ENCODE measurements at regions not wholly inside any gene's neighbourhood (a gene's known extent, or its start where the extent isn't known, plus 50 kb on each side); places are given as distances from the start of the nearest gene placed in this dataset.

- Histone ChIP-seq H3K27me3 (no peaks in the 10 kb centered on the region), H3K4me1 (no peaks in the 10 kb centered on the region), H3K9me3 (no peaks in the 10 kb centered on the region), H3K36me3 (no peaks in the 10 kb centered on the region), H3K4me3 (no peak overlapping the region), H3K9ac (ENCODE audit: low read depth in 2 of 2, low read length in 2 of 2) (no peak overlapping the region), H3K27ac (no peak overlapping the region)
- intact Hi-C loops (cut with DNase I): no loop called here
- TF ChIP-seq, protein P1, sequence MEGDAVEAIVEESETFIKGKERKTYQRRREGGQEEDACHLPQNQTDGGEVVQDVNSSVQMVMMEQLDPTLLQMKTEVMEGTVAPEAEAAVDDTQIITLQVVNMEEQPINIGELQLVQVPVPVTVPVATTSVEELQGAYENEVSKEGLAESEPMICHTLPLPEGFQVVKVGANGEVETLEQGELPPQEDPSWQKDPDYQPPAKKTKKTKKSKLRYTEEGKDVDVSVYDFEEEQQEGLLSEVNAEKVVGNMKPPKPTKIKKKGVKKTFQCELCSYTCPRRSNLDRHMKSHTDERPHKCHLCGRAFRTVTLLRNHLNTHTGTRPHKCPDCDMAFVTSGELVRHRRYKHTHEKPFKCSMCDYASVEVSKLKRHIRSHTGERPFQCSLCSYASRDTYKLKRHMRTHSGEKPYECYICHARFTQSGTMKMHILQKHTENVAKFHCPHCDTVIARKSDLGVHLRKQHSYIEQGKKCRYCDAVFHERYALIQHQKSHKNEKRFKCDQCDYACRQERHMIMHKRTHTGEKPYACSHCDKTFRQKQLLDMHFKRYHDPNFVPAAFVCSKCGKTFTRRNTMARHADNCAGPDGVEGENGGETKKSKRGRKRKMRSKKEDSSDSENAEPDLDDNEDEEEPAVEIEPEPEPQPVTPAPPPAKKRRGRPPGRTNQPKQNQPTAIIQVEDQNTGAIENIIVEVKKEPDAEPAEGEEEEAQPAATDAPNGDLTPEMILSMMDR (IDR thresholded peaks at IDR 0.05): no peak
- no peak for DNase-seq
Measured at GRCh38 chr2:172153156-172153555, 50.5 kb upstream of the DLX2 start.

GRCh38 chr2:172153757-172154156, 51.1 kb upstream of the DLX2 start:
- Histone ChIP-seq H3K9ac (ENCODE audit: low read depth in 2 of 2, low read length in 2 of 2) (no peak overlapping the region), H3K27me3 (no peaks in the 10 kb centered on the region), H3K4me1 (no peaks in the 10 kb centered on the region), H3K9me3 (no peaks in the 10 kb centered on the region), H3K27ac (no peak overlapping the region), H3K36me3 (no peaks in the 10 kb centered on the region), H3K4me3 (no peak overlapping the region)
- TF ChIP-seq, protein P1 (IDR thresholded peaks at IDR 0.05): no peak
- intact Hi-C loops (cut with DNase I): no loop called here
- no peak for DNase-seq

GRCh38 chr2:172155752-172156151, 53.1 kb upstream of the DLX2 start:
- H3K27ac ChIP-seq: no peak overlapping the region
- H3K36me3 ChIP-seq: no peaks in the 10 kb centered on the region
- intact Hi-C loops (cut with DNase I): no loop called here
- no peaks in the 10 kb centered on the region for H3K27me3 ChIP-seq
- no peak overlapping the region for H3K4me3 ChIP-seq
- H3K4me1 ChIP-seq: no peaks in the 10 kb centered on the region
- no peak overlapping the region for H3K9ac ChIP-seq (ENCODE audit: low read depth in 2 of 2, low read length in 2 of 2)
- TF ChIP-seq, protein P1 (IDR thresholded peaks at IDR 0.05): no peak
- no peaks in the 10 kb centered on the region for H3K9me3 ChIP-seq
- DNase-seq: no peak

DNA sequence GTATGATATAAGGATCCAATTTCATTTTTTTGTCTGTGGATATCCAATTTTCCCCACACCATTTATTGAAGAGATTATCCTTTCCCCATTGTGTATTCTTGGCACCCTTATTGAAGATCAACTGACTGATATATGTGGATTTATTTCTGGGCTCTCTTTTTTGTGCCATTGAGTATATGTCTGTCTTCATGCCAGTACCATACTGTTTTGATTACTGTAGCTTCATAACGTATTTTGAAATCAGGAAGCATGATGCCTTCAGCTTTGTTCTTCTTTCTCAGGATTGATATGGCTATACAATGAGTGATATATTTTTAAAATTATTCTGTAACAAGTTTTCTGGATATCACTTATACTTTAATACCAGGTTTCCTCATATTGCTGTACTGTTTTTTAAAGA, 58.1 kb upstream of the DLX2 start:
- H3K4me1 ChIP-seq: no peaks in the 10 kb centered on the region
- H3K36me3 ChIP-seq: no peaks in the 10 kb centered on the region
- no peaks in the 10 kb centered on the region for H3K27me3 ChIP-seq
- H3K9me3 ChIP-seq: no peaks in the 10 kb centered on the region
- no peak overlapping the region for H3K27ac ChIP-seq
- intact Hi-C loops (cut with DNase I): no loop called here
- H3K9ac ChIP-seq (ENCODE audit: low read depth in 2 of 2, low read length in 2 of 2): no peak overlapping the region
- no peak for DNase-seq
- TF ChIP-seq, protein P1 (IDR thresholded peaks at IDR 0.05): no peak
- H3K4me3 ChIP-seq: no peak overlapping the region

GRCh38 chr2:172162225-172162733, 59.6 kb upstream of the DLX2 start:
- Histone ChIP-seq H3K9ac (ENCODE audit: low read depth in 2 of 2, low read length in 2 of 2) (no peak overlapping the region), H3K9me3 (no peaks in the 10 kb centered on the region), H3K4me1 (no peaks in the 10 kb centered on the region)

More at GRCh38 chr2:172162225-172162733, 59.6 kb upstream of the DLX2 start:
- no peak for DNase-seq
- no peaks in the 10 kb centered on the region for H3K36me3 ChIP-seq
- H3K27ac ChIP-seq: no peak overlapping the region
- no peak overlapping the region for H3K4me3 ChIP-seq
- TF ChIP-seq, protein P1 (IDR thresholded peaks at IDR 0.05): no peak
- H3K27me3 ChIP-seq: no peaks in the 10 kb centered on the region
- intact Hi-C loops (cut with DNase I): no loop called here
